H1 (cell line): ENCODE measurements at regions not wholly inside any gene's neighbourhood (a gene's known extent, or its start where the extent isn't known, plus 50 kb on each side); places are given as distances from the start of the nearest gene placed in this dataset.

Source experiments
- CTCF ChIA-PET: fragments of 300-600 bp; sonication (Branson Sonifier 250); formaldehyde crosslinking; loops from one replicate; lab custom pipeline; 2021; ENCODE audit not compliant: partially characterized antibody; lab: Charles Lee
- POLR2A ChIA-PET: fragments of 300-600 bp; sonication (Branson Sonifier 250); formaldehyde crosslinking; loops from one replicate; lab custom pipeline; 2021; ENCODE audit warnings: inconsistent platforms; ENCODE audit not compliant: partially characterized antibody; lab: Charles Lee
- DNase-seq, 2 experiments: peaks; one replicate each; pipeline versions ENCODE4 v3.0.0 to v3.0.0-alpha.2; 2010 to 2022; ENCODE audit warnings: low spot score in 2 of 2, low read depth in 1 of 2, mixed read lengths in 1 of 2
- FAIRE-seq: peaks from 2 replicates; lab custom pipeline; 2011; peaks lifted over from hg19 to GRCh38; lab: Jason Lieb, UNC
- H2AFZ ChIP-seq: 2 replicates; pipeline ENCODE4 v1.8.1; 2012; ENCODE audit warnings: low read length, inconsistent platforms
- H2AK5ac ChIP-seq: 2 replicates; pipeline ENCODE4 v1.6.1; 2013; ENCODE audit warnings: low read depth, low read length
- H2BK120ac ChIP-seq: replicated peaks from 2 replicates; pipeline ENCODE3; 2013; ENCODE audit warnings: low read depth, low read length, inconsistent platforms
- H2BK12ac ChIP-seq: 2 replicates; pipeline ENCODE4 v1.6.1; 2013; ENCODE audit warnings: low read depth, low read length
- H2BK15ac ChIP-seq: 2 replicates; pipeline ENCODE4 v1.6.1; 2013; ENCODE audit warnings: low read length
- H2BK20ac ChIP-seq: 2 replicates; pipeline ENCODE4 v1.6.1; 2013; ENCODE audit warnings: low read length
- H2BK5ac ChIP-seq: 2 replicates; pipeline ENCODE4 v1.6.1; 2013; ENCODE audit warnings: low read depth, low read length
- H3K14ac ChIP-seq: 2 replicates; pipeline ENCODE4 v1.6.1; 2013; ENCODE audit warnings: inconsistent platforms; ENCODE audit not compliant: insufficient read length
- H3K18ac ChIP-seq: 2 replicates; pipeline ENCODE4 v1.6.1; 2013; ENCODE audit warnings: low read length; ENCODE audit errors: extremely low read depth
- H3K23ac ChIP-seq: 2 replicates; pipeline ENCODE4 v1.6.1; 2013; ENCODE audit warnings: inconsistent platforms; ENCODE audit not compliant: insufficient read length
- H3K23me2 ChIP-seq: 2 replicates; pipeline ENCODE4 v1.6.1; 2013; ENCODE audit warnings: low read depth, low read length
- H3K27ac ChIP-seq: 2 replicates; pipeline ENCODE4 v1.6.1; 2011; ENCODE audit warnings: low read depth, low read length, inconsistent platforms
- H3K27me3 ChIP-seq, 4 experiments: replicated peaks in 1 of 4; 1 replicate in 1 of 4; 2 replicates in 3 of 4; pipeline versions ENCODE4 v1.6.1 to v1.8.1; 2011 to 2013; ENCODE audit warnings: low read length in 3 of 4, mild to moderate bottlenecking in 3 of 4, inconsistent platforms in 2 of 4, mixed read lengths in 2 of 4, moderate library complexity in 1 of 4; ENCODE audit not compliant: control insufficient read depth in 3 of 4, insufficient read depth in 3 of 4; ENCODE audit errors: extremely low read depth in 1 of 4
- H3K36me3 ChIP-seq, 4 experiments: 2 replicates each; pipeline versions ENCODE4 v1.6.1 to v1.8.1; 2011 to 2013; ENCODE audit warnings: mild to moderate bottlenecking in 4 of 4, low read length in 3 of 4, moderate library complexity in 2 of 4, control low read depth in 1 of 4, inconsistent platforms in 1 of 4; ENCODE audit not compliant: insufficient read depth in 4 of 4, control insufficient read depth in 2 of 4
- H3K4ac ChIP-seq: replicated peaks from 2 replicates; pipeline ENCODE3; 2013; ENCODE audit warnings: low read length, low read depth, mixed read lengths, inconsistent platforms; ENCODE audit not compliant: insufficient read length
- H3K4me1 ChIP-seq, 4 experiments: replicated peaks in 1 of 4; 1 replicate in 1 of 4; 2 replicates in 3 of 4; pipeline versions ENCODE4 v1.6.1 to v1.8.1; 2011 to 2013; ENCODE audit warnings: low read length in 3 of 4, inconsistent platforms in 2 of 4, mixed read lengths in 1 of 4; ENCODE audit not compliant: insufficient read depth in 4 of 4, control insufficient read depth in 3 of 4
- H3K4me2 ChIP-seq, 2 experiments: 2 replicates each; pipeline versions ENCODE4 v1.6.1 to v1.8.1; 2011 to 2013; ENCODE audit warnings: low read depth in 2 of 2, low read length in 2 of 2, control low read depth in 1 of 2, inconsistent platforms in 1 of 2, mild to moderate bottlenecking in 1 of 2; ENCODE audit not compliant: insufficient read depth in 1 of 2
- H3K4me3 ChIP-seq, 4 experiments: fragments of 200-600, 300-600 bp in 1 of 4; sonication (generic), shearing (Covaris generic), sonication (Bioruptor Twin) in 1 of 4; 2 replicates each; pipeline versions ENCODE4 v1.5.1 to v1.8.1; 2011 to 2016; ENCODE audit warnings: low read length in 4 of 4, low read depth in 3 of 4, control low read depth in 2 of 4, inconsistent platforms in 2 of 4, mild to moderate bottlenecking in 2 of 4, mixed read lengths in 1 of 4, moderate library complexity in 1 of 4; ENCODE audit not compliant: insufficient read depth in 2 of 4; ENCODE audit errors: extremely low read depth in 1 of 4
- H3K56ac ChIP-seq: replicated peaks from 2 replicates; pipeline ENCODE3; 2013; ENCODE audit warnings: low read depth, mild to moderate bottlenecking, mixed read lengths, low read length, inconsistent platforms; ENCODE audit not compliant: insufficient read length
- H3K79me1 ChIP-seq: 2 replicates; pipeline ENCODE4 v1.6.1; 2013; ENCODE audit warnings: low read depth, low read length, control low read depth
- H3K79me2 ChIP-seq, 2 experiments: 2 replicates each; pipeline versions ENCODE4 v1.6.1 to v1.8.1; 2012 to 2013; ENCODE audit warnings: low read length in 2 of 2, mild to moderate bottlenecking in 2 of 2, inconsistent platforms in 1 of 2; ENCODE audit not compliant: insufficient read depth in 2 of 2, control insufficient read depth in 1 of 2
- H3K9ac ChIP-seq, 4 experiments: replicated peaks in 1 of 4; 1 replicate in 1 of 4; 2 replicates in 3 of 4; pipeline versions ENCODE4 v1.6.1 to v1.8.1; 2011 to 2013; ENCODE audit warnings: low read depth in 3 of 4, low read length in 3 of 4, control low read depth in 2 of 4, mild to moderate bottlenecking in 2 of 4, moderate library complexity in 2 of 4, inconsistent platforms in 1 of 4; ENCODE audit errors: extremely low read depth in 1 of 4
- H3K9me3 ChIP-seq, 2 experiments: 2 replicates each; pipeline versions ENCODE4 v1.6.1 to v1.8.1; 2012 to 2013; ENCODE audit warnings: mild to moderate bottlenecking in 2 of 2, moderate library complexity in 2 of 2, control low read depth in 1 of 2, inconsistent platforms in 1 of 2, low read depth in 1 of 2, low read length in 1 of 2, mixed read lengths in 1 of 2; ENCODE audit not compliant: insufficient read depth in 2 of 2
- H4K20me1 ChIP-seq, 2 experiments: replicated peaks in 1 of 2; 2 replicates each; pipeline versions ENCODE3 to v1.8.1; 2011 to 2013; ENCODE audit warnings: inconsistent platforms in 2 of 2, low read length in 2 of 2, mild to moderate bottlenecking in 1 of 2; ENCODE audit not compliant: insufficient read depth in 2 of 2, control insufficient read depth in 1 of 2
- H4K5ac ChIP-seq: 2 replicates; pipeline ENCODE4 v1.6.1; 2013; ENCODE audit warnings: low read length, low read depth, mixed read lengths, inconsistent platforms; ENCODE audit not compliant: insufficient read length
- H4K8ac ChIP-seq: 2 replicates; pipeline ENCODE4 v1.8.0; 2013; ENCODE audit warnings: mild to moderate bottlenecking, moderate library complexity, low read length, inconsistent platforms; ENCODE audit not compliant: insufficient read depth; ENCODE audit errors: extremely low read depth
- H4K91ac ChIP-seq: replicated peaks from 2 replicates; pipeline ENCODE3; 2013; ENCODE audit warnings: low read length, mixed read lengths, inconsistent platforms; ENCODE audit not compliant: insufficient read length
- SIX5 ChIP-seq: IDR thresholded peaks from 2 replicates; pipeline ENCODE4 v1.6.1; 2011; ENCODE audit warnings: mild to moderate bottlenecking, low read depth, low read length

GRCh38 chr13:79711631-79712030, 230.7 kb downstream of the NDFIP2 start:
- CTCF ChIA-PET: interaction anchor here (0.6 to 0.8 kb wide), 4 partner anchors 11 to 313 kb away, joined by 3 read pairs; no protein-coding TSS in a partner anchor

More at GRCh38 chr13:79711631-79712030, 230.7 kb downstream of the NDFIP2 start:
- H4K91ac ChIP-seq: no peak overlapping the region
- no peak overlapping the region for H3K4ac ChIP-seq
- no peak overlapping the region for H2AFZ ChIP-seq
- H2BK15ac ChIP-seq: no peak overlapping the region
- no peaks in the 10 kb centered on the region for H3K27me3 ChIP-seq
- H4K5ac ChIP-seq: no peak overlapping the region
- no peaks in the 10 kb centered on the region for H3K23me2 ChIP-seq
- H3K27ac ChIP-seq: no peak overlapping the region
- H4K8ac ChIP-seq: no peak overlapping the region
- no peak overlapping the region for H3K23ac ChIP-seq
- H3K4me3 ChIP-seq: no peak overlapping the region
- no peak overlapping the region for H3K9ac ChIP-seq
- H3K18ac ChIP-seq: no peak overlapping the region
- no peaks in the 10 kb centered on the region for H3K79me1 ChIP-seq
- TF ChIP-seq SIX5: no peak
- TF ChIP-seq, all 59 proteins: peak for 0
- no peaks in the 10 kb centered on the region for H3K36me3 ChIP-seq
- H2BK5ac ChIP-seq: no peak overlapping the region
- H3K56ac ChIP-seq: no peak overlapping the region
- H3K4me2 ChIP-seq: no peak overlapping the region
- no peak overlapping the region for H2BK120ac ChIP-seq
- no peaks in the 10 kb centered on the region for H4K20me1 ChIP-seq
- H3K14ac ChIP-seq: no peak overlapping the region
- H3K79me2 ChIP-seq: no peaks in the 10 kb centered on the region
- no peaks in the 10 kb centered on the region for H3K9me3 ChIP-seq
- H3K4me1 ChIP-seq: no peaks in the 10 kb centered on the region
- no peak overlapping the region for H2AK5ac ChIP-seq
- POLR2A ChIA-PET: no interaction called here
- no peak for FAIRE-seq
- DNase-seq: no peak
- no peak overlapping the region for H2BK20ac ChIP-seq
- no peak overlapping the region for H2BK12ac ChIP-seq
